NCI-H2029 treated with DMSO at 0.1 percent for 48 hours (cell line): ENCODE measurements at regions not wholly inside any gene's neighbourhood (a gene's known extent, or its start where the extent isn't known, plus 50 kb on each side); places are given as distances from the start of the nearest gene placed in this dataset.
"Not testable (repeated sequence)": the region's sequence is repeated elsewhere in the genome, so short reads cannot be mapped to it uniquely, and the experiment has no call there.

Experiments
- DNase-seq: peaks from one replicate; lab custom pipeline; 2025; lab: John Stamatoyannopoulos, UW

DNA sequence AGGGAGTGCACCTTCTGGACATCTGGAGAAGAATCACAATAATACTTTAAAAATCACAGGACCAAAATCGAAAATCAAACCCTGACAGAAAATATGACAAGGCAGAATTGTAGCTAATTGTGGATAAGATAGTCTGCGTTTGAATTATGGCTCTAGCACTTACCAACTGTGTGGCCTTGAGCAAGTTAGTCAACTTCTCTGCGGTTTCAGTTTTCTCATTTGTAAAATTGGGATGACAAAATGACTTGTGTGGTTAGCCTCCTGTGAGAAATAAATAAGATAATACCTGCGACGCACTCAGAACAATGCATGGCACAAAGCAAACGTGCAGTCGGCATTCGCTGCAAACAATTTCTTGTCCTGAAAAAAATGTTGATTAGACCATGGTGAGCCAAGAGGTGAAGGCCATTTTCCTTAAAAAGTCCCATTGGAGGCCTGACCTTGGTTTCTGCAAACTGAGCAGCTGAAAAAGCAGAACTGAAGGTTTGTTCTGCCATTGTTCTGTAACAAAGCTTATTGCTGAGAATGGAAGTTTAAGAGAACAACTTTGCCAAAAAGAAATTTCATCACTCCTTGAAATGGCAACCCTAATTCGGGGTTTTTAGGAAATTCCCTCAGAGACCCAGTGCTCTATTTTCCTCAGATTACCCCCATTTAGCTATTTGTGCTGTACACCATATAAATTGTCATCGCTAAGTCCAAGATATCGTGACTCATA is 266.3 kb downstream of the ERMARD start:
- DNase-seq = no peak

DNA sequence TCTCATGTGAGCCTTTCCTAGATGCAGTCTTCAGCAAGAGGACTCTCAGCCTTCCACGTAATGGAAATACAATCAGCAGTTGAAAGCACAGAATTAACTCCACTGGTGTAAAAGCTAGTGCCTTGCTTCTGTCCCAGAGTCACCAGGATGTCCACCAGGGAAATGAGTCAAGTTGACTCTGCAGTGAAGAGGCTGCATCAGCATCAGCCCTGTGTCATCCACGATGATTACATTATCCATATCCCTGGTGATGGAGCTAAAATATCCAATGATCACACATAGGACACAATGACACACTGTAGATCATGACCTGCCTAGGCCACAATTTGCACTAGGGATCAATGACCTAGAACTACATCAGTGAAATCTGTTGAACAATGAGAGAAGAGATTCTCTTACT is 262.4 kb downstream of the ERMARD start:
- no peak for DNase-seq

DNA sequence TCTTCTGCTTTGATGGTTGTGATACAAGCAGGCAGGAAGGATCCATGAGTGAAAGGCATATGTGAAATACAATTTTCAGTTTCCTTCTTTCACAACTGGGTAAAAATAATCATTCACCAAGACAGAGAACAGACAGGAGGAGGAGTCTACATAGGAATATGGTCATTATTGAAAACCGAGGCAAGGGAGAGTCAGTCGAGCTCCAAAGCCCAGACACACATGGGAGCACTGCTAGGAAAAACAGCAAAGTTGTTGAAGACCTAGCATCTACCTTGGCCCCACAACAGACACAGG is 260.6 kb downstream of the ERMARD start:
- no peak for DNase-seq

DNA sequence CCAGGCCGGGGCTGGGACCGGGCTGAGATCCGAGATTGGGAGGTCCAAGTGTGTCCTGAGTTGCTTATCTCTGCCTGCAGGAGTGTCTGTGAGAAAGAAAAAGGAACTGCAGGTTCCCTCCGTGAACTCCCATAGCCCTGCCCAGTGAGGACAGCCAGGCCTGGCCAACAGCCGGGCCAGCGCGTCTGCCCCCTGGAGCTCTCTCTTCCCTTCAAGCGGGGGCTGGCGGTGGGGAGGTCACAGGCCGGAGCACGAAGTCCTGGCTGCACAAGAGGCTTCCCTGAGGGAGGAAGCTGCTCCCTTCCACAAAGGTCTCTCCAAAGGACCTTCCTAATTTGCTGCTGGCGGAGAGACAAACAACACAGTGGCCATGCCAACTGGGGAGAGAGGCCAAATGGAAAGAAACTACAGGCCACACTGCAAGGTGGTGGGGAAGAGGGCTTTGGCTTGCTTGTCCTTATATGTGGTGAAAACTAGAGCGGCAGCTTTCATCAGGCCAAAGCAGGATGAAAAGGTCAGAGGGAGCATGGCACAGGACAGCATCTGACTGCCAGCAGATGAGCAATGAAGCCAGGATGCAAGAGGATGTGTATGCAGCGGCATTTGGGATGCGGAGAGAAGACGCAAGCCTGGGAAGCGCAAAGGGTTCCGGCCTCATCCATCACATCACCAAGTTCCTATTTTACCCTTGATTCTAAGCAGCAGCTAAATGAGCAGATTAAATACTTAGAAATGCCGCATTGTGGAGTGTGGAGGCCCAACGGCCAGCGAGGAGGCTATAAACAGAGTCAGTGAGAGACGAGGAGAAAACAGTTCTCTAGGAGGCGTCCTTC is 260.0 kb downstream of the ERMARD start:
- no peak for DNase-seq

DNA sequence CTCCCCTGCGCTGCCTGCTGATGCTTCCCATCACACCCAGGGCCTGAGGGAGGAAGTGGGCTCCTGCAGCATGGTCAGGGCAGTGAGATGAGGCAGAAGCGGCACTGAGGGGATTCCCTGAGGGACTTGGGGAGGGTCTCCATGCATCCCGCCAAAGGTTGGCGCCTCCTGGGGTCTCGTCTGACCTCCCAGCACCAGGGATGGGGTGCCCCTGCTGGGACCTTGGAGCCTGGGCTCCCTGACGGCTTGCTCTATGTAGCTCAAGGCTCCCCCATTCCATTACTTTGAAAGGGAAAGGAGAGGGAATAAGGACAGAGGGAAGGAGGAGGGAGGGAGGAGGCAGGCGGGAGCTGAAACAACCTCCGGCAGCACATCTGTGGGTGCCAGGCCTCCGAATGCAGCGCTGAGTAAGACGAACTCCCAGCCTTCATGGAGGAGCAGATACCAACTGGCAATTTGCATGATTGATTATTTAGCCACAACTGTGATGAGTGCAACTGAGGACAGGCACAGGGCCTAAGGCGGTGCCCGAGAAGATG is 259.3 kb downstream of the ERMARD start:
- no peak for DNase-seq

DNA sequence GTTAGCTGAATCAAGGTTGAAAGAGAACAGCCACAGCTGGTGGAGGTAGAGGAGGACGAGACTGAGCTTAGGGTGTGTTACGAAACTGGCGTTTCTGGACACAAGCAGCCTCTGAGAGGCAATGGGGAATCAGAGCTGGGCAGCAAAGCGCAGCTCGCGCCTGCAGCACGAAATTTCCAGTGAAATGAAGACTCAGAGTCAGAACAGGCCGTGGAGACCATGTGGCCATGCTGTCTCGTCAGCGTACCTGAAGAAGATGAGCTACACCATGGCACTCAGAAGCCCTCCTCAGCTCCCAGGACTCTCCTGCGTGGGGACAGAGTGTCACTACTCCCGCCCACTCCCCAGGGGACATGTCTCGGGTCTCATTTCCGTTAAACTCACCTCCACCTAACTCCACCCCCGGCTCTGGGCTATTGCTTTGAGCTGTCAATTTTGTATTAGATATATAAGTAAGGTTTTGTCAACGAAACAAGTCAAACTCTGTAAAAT is 256.9 kb downstream of the ERMARD start:
- DNase-seq = no peak

DNA sequence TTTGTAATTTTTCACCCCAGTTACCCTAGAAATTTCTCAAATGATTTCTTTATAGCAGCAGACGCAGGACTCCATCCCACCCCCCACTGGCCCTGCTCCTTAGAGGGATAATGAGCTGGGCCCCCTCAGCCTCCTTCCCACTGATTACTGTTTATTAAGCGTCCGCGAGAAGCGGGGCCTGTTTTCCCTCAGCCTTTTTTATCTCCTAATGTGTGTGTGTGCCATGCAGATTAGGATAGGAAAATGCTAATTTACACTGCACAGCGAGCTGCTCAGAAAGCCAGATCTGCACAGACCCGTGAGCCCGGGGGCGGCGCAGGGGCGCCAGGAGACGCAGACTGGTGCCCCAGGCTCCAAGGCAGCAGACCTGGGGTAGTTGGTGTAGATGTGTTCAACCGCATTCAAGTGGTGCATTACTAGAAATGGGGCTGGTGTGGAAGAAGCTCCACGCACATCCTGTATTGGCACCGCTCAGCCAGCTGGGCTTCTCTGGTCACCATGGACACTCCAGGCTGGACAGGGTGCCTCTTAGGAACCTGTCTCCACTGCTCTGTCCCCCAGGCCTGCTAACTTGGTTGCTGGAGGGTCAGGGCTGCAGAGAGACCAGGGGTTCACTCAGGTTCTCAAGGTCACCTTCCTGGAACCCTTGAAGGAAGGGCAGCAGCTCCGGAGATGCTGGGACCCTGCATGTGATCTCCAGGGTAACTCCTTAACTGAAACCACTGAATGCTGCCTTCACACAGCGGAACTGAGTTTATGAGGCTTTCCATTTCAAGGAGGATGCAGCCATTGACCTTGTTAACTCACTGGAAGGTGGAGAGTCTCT is 256.3 kb downstream of the ERMARD start:
- no peak for DNase-seq

DNA sequence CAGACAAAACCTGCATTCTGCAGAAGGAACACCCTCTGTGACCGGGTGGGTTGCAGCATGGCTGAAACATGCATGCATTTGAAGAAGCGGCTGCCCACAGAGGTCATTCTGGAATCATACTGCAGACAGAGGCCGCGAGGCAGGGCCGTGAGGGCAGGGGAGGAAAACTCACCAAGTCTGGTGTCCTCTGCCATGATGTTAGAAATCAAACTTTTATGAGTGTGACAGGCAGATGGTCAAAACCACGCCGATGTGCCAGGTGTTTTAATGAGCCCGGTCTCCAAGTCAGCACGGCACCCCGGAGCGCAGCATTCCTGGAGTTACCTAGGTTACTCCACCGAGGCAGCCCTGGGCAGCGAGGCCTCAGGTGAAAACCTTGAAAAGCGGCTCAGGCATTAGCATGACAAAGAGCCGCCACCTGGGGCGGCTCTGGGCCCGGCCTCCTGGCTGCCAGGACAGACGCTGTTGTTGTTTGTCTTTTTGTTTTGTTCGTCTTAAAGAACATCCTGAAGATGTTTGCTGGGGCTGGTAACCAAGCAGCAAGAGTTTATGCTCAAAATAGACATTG is 255.6 kb downstream of the ERMARD start:
- DNase-seq = no peak

DNA sequence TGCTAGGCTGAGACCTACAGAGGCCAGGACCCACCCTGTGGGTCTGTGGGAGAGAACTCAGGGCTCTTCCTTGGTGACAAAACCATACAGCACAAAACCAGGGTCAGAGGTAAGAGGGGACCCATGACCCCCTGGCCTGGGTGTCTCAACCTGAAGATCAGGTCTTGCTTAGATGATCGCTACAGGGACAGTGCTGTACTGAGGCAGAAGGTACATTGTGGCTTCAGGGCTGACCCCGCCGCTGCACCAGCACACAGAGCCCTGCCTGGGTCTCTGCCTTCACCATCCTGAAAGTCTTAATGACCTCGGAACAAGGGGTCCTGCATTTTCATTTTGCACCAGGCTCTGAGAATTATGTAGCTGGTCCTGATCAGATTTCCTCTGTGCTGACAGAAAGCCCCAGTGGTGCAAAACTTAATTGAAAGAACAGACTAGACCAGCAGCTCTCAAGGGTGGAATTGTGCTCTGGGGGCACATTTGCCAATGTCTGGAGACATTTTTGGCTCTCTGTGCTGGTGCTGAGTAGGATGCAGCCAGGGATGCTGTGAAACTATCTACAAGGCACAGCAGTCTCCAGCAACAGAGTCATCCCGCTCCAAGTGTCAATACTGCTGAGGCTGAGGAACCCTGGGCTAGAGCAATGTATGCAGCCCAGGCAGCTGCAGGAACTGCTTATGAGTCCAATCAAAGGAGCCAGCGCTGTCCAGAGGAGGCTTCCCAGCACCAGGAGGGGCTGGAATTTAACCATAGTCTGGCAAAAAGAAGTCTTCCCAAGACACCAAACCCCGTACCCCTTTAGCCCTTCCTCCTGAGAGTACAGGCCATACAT is 254.9 kb downstream of the ERMARD start:
- no peak for DNase-seq

DNA sequence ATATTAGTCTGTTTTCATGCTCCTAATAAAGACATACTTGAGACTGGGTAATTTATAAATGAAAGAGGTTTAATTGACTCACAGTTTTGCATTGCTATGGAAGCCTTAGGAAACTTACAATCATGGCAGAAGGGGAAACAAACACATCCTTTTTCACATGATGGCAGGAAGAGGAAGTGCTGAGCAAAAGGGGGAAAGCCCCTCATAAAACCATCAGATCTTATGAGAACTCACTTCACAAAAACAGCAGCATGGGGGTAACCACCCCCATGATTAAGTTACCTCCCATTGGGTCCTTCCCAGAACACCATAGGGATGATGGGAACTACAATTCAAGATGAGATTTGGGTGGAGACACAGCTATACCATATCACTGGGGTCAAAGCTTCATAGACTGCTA is 254.2 kb downstream of the ERMARD start:
- no peak for DNase-seq

DNA sequence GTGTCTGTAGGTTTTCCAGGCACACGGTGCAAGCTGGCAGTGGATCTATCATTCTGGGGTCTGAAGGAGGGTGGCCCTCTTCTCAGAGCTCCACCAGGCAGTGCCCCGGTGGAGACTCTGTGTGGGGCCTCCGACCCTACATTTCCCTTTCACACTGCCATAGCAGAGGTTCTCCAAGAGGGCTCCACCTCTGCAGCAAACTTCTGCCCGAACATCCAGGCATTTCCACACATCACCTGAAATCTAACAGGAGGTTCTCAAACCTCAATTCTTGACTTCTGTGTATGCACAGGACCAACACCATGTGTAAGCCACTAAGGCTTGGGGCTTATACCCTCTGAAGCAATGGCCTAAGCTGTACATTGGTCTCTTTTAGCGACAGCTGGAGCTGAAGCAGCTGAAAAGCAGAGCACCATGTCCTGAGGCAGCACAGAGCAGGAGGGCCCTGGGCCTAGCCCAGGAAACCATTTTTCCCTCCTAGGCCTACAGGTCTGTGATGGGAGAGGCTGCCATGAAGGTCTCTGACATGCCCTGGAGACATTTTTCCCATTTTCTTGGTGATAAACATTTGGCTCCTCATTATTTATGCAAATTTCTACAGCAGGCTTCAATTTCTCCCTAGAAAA is 253.3 kb downstream of the ERMARD start:
- no peak for DNase-seq

DNA sequence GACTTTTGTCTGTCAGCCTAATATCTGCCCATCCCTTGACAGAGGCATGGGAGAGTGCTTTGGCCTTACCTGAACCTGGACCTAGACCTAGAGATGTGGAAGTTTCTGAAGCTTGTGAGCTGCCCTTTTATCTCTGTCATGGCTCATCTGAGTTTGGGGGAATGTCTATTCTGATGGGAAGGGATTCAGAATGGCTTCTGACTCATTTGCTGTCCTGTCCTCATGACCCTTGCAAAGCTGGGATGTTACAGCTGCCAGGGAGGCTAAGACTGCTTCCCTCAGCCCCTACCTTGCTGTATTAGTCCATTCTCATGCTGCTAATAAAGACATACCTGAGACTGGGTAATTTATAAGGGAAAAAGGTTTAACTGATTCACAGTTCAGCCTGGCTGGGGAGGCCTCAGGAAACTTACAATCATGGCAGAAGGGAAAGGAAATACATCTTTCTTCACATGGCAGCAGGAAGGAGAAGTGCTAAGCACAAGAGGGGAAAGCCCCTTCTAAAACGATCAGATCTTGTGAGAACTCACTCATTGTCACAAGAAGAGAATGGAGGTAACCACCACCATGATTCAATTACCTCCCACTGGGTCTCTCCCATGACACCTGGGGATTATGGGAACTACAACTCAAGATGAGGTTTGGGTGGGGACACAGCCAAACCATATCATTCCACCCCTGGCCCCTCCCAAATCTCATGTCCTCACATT is 252.2 kb downstream of the ERMARD start:
- no peak for DNase-seq

DNA sequence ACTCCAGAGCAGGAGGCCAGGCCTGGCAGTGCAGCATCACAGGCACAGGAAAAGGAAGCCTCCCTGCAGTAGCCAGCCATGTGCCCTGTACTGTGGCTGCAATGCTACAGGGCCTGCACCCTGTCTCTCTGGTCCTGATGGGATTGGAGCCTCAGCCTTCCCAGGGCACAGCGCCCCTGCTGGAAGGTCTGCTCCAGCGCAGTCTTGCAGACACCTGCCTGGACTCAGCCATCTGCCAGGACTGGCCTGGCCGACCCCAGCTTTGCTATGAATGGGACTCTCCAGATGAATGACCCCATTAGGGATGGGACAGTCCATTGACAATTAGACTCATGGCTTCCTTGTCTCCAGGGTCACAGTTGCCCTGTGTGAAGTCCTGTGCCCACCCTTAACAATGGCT is 251.6 kb downstream of the ERMARD start:
- no peak for DNase-seq

DNA sequence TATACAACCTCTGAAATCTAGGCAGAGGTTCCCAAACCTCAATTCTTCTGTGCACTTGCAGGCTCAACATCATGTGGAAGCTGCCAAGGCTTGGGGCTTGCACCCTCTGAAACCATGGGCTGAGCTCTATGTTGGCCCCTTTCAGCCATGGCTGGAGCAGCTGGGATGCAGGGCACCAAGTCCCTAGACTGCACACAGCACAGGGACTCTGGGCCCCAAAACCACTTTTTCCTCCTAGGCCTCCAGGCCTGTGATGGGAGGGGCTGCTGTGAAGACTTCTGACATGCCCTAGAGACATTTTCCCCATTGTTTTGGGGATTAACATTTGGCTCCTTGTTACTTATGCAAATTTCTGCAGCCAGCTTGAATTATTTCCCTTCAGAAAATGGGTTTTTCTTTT is 250.4 kb downstream of the ERMARD start:
- not testable (repeated sequence) for DNase-seq

DNA sequence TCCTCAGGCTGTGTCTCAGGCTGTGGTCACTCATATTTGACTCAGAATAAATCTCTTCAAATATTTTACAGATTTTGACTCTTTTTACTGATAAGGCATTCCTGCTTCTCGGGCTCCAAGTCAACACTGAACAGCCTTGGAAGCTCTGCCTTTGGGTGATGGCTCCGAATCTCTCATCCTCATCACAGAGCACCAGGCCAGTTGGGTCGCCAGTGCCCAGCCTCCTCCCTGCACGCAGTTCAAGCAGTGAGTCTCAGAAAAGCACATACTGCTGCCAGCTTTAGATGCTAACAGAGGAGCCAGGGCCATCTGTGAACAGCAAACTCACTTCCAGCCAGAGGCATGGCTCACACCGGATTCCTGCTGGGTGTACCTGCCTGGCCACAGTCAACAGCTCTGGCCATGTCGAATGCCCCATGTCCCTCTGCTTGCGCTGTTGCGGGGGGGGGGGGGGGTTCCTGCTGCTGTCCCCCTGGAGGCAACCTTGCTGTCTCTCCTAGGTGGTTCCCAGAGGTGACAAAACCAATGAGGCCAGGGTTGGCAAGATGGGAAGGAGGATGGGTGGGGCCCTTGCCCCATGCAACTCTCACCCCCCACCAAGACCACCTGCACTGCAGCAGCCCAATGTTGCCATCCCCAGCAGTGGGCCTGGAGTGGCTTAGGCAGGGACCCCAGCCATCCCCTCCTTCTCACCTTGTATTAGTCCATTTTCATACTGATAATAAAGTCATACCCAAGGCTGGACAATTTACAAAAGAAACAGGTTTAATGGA is 248.8 kb downstream of the ERMARD start:
- no peak for DNase-seq

DNA sequence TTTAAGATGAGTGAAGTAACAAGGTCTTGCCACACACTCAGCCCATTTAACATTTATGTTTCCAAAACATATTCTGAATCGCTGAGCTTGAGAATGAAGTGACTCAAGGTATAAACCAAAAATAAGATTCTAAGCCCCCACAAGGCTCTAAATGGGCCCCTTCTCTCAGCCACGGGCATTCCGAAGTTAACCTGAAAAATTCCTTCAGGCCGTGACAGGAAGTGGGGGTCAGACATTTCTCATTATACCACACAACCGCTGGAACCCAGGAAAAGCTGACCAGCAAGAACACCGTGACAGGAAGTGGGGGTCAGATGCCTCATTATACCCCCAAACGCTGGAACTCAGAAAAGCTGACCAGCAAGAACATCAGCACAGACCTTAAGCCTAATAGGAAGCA is 247.9 kb downstream of the ERMARD start:
- DNase-seq = no peak

DNA sequence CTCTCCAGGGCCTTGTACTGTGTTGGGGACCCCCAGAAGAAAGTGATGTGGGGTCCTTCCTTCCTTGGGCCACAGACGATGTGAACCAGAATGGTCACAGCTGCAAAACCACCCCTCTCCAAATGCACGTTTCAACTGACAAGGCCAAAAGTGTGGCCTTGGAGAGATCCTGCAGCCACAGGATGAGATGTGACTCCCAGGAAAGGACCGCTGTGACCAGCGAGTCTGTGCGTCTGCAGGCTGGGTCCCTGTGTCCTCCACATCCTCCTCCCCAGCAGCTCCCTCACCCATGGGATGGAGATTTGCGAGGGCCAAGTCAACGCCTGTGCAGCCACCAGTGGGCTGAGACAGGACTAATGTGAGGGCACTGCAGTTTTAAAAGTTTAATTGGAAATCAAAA is 247.0 kb downstream of the ERMARD start:
- DNase-seq = no peak

DNA sequence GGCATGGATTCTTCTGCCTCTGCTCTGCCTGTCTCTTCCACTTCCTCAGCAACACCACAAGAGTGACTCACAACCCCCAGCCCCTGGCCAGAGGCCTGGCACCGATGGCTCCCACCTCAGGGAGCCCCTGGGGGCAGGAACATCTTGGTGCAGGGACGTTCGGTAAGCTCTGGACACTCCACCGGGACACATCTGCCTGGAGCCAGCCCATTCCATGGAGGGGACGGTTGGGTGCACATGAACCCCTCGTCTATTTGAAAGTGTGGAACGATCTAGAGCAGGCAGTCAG is 246.5 kb downstream of the ERMARD start:
- no peak for DNase-seq

DNA sequence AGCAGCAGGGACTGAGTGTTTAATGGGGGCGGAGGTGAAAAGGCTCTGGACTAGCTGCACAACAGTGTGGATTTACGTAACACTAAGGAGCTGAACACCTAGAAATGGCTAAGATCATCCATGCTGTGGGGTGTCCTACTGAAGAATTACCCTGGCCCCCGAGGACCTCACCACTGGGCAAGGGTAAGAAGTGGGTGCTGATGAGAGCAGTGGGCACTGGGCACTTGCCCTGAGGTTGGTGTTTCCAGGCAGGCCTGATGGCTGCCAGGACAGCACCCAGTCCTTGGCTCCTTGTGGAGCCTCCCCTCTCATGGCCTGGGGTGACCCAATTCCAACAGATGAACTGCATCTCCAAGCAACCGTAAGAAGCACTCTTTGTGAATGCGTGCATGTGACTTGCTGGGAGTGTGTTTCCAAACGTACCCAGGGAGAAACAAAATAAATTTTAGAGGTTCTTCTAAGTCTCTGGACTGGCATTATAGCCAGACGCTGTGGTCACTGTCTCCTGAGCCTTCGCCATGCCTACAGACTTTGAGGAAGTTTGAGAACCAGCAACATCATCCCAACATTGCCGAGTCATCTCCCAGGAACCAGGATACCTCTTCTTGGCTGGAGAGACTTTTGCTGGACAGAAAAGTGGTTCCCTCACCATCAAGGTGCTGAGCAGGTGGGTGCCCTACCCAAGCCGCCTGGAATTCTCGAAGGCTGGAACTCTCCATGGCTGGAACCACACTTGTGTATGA is 245.9 kb downstream of the ERMARD start:
- DNase-seq = no peak
